GM12872 (cell line): ENCODE measurements at regions not wholly inside any gene's neighbourhood (a gene's known extent, or its start where the extent isn't known, plus 50 kb on each side); places are given as distances from the start of the nearest gene placed in this dataset.

Source experiments
- CTCF ChIP-seq: IDR thresholded peaks from 3 replicates; pipeline ENCODE4 v1.5.1; 2011; ENCODE audit warnings: low read depth, mild to moderate bottlenecking, low read length, moderate library complexity; ENCODE audit not compliant: insufficient read depth

- TF ChIP-seq CTCF: no peak
Measured at GRCh38 chr2:237177052-237177451, 91.4 kb downstream of the COPS8 start.

GRCh38 chr2:237177986-237178385 is 92.3 kb downstream of the COPS8 start:
- no peak for TF ChIP-seq CTCF

- no peak for TF ChIP-seq CTCF
Measured at GRCh38 chr2:237178396-237178795, 92.7 kb downstream of the COPS8 start.

GRCh38 chr2:237179161-237179560 is 93.5 kb downstream of the COPS8 start:
- TF ChIP-seq CTCF: no peak

GRCh38 chr2:237180187-237180586 is 94.5 kb downstream of the COPS8 start:
- TF ChIP-seq CTCF: no peak

- TF ChIP-seq CTCF: no peak
Measured at GRCh38 chr2:237180987-237181386, 95.3 kb downstream of the COPS8 start.

- no peak for TF ChIP-seq CTCF
Measured at GRCh38 chr2:237181844-237182243, 96.2 kb downstream of the COPS8 start.
